Activated T-helper 2 cell treated with anti-CD3 and anti-CD28 coated beads, Interferon-gamma antibody, Interleukin-2, Interleukin-4, amounts not matched to agents 10 μg/mL and 5 μg/mL and 100 μg/mL, durations not matched to agents 14 hours and 24 hours and 36 hours (primary cell): ENCODE measurements at regions not wholly inside any gene's neighbourhood (a gene's known extent, or its start where the extent isn't known, plus 50 kb on each side); places are given as distances from the start of the nearest gene placed in this dataset.
"Not testable (repeated sequence)": the region's sequence is repeated elsewhere in the genome, so short reads cannot be mapped to it uniquely, and the experiment has no call there.

ENCODE experiments used
- DNase-seq: peaks from one replicate; pipeline ENCODE4 v3.0.0; 2021; ENCODE audit warnings: low spot score
- H3K27ac Mint-ChIP-seq: one replicate; pipeline ENCODE4 v1.8.0; 2021; ENCODE audit warnings: mixed read lengths
- H3K27me3 Mint-ChIP-seq: one replicate; pipeline ENCODE4 v1.8.0; 2021; ENCODE audit warnings: low read depth, mixed read lengths
- H3K36me3 Mint-ChIP-seq: one replicate; pipeline ENCODE4 v1.8.0; 2021; ENCODE audit warnings: low read depth, mixed read lengths
- H3K4me1 Mint-ChIP-seq: one replicate; pipeline ENCODE4 v1.8.0; 2021; ENCODE audit warnings: low read depth, mixed read lengths
- H3K4me3 Mint-ChIP-seq: one replicate; pipeline ENCODE4 v1.8.0; 2021; ENCODE audit warnings: low read depth, mild to moderate bottlenecking, moderate library complexity, mixed read lengths
- H3K9me3 Mint-ChIP-seq: one replicate; pipeline ENCODE4 v1.8.0; 2021; ENCODE audit warnings: mixed read lengths
- intact Hi-C: fragments of 100-400 bp; cut with micrococcal nuclease; formaldehyde crosslinking; loops from one replicate; pipeline ENCODE4 v1.15.1; 2023

GRCh38 chr1:148377992-148378391 is 105.1 kb downstream of the PPIAL4G start:
- DNase-seq, H3K4me3 Mint-ChIP-seq, H3K36me3 Mint-ChIP-seq, H3K27ac Mint-ChIP-seq, H3K9me3 Mint-ChIP-seq, H3K27me3 Mint-ChIP-seq: not testable (repeated sequence)
- peaks cover 11% of the 10 kb centered on the region for H3K4me1 Mint-ChIP-seq
- intact Hi-C loops = loop anchor here (10.0 kb wide), 1 partner anchor 147 kb away; no protein-coding TSS in a partner anchor

GRCh38 chr1:148377045-148377444 is 106.1 kb downstream of the PPIAL4G start:
- H3K4me1 Mint-ChIP-seq = peaks cover 20% of the 10 kb centered on the region
- H3K9me3 Mint-ChIP-seq, H3K27me3 Mint-ChIP-seq, H3K27ac Mint-ChIP-seq, H3K4me3 Mint-ChIP-seq, H3K36me3 Mint-ChIP-seq, DNase-seq: not testable (repeated sequence)
- intact Hi-C loops = loop anchor here (10.0 kb wide), 1 partner anchor 148 kb away; no protein-coding TSS in a partner anchor

GRCh38 chr1:148374101-148374500 is 109.0 kb downstream of the PPIAL4G start:
- H3K27me3 Mint-ChIP-seq = no peaks in the 10 kb centered on the region
- H3K9me3 Mint-ChIP-seq = no peaks in the 10 kb centered on the region
- H3K4me1 Mint-ChIP-seq = peaks cover 35% of the 10 kb centered on the region
- no peaks in the 10 kb centered on the region for H3K36me3 Mint-ChIP-seq
- peak overlapping the region; percentile 37 for H3K27ac Mint-ChIP-seq
- no peak overlapping the region for H3K4me3 Mint-ChIP-seq
- intact Hi-C loops = loop anchor here (10.0 kb wide), 1 partner anchor 151 kb away; no protein-coding TSS in a partner anchor
- no peak for DNase-seq

- H3K9me3 Mint-ChIP-seq = no peaks in the 10 kb centered on the region
- no peak for DNase-seq
- peaks cover 35% of the 10 kb centered on the region for H3K4me1 Mint-ChIP-seq
- no peaks in the 10 kb centered on the region for H3K27me3 Mint-ChIP-seq
- H3K36me3 Mint-ChIP-seq = no peaks in the 10 kb centered on the region
- intact Hi-C loops = loop anchor here (10.0 kb wide), 1 partner anchor 151 kb away; no protein-coding TSS in a partner anchor
- H3K27ac Mint-ChIP-seq = peak overlapping the region; percentile 97
- H3K4me3 Mint-ChIP-seq = peak overlapping the region; percentile 74
These were observed 109.7 kb downstream of the PPIAL4G start for GRCh38 chr1:148373192-148373925.

- H3K27me3 Mint-ChIP-seq = no peaks in the 10 kb centered on the region
- intact Hi-C loops = loop anchor here (10.0 kb wide), 1 partner anchor 152 kb away; no protein-coding TSS in a partner anchor
- peaks cover 35% of the 10 kb centered on the region for H3K4me1 Mint-ChIP-seq
- peak overlapping the region; percentile 97 for H3K27ac Mint-ChIP-seq
- no peaks in the 10 kb centered on the region for H3K36me3 Mint-ChIP-seq
- DNase-seq = peak; percentile 45
- peak overlapping the region; percentile 74 for H3K4me3 Mint-ChIP-seq
- H3K9me3 Mint-ChIP-seq = no peaks in the 10 kb centered on the region
These were observed 110.4 kb downstream of the PPIAL4G start for GRCh38 chr1:148372731-148373130.

GRCh38 chr1:148372051-148372726 is 110.9 kb downstream of the PPIAL4G start:
- not testable (repeated sequence) for H3K4me3 Mint-ChIP-seq, H3K27me3 Mint-ChIP-seq, DNase-seq, H3K9me3 Mint-ChIP-seq, H3K36me3 Mint-ChIP-seq
- intact Hi-C loops = loop anchor here (10.0 kb wide), 1 partner anchor 153 kb away; no protein-coding TSS in a partner anchor
- Mint-ChIP-seq H3K27ac (peak overlapping the region; percentile 97), H3K4me1 (peaks cover 35% of the 10 kb centered on the region)

GRCh38 chr1:148371551-148371994 is 111.5 kb downstream of the PPIAL4G start:
- H3K27ac Mint-ChIP-seq = peak overlapping the region; percentile 97
- not testable (repeated sequence) for H3K4me3 Mint-ChIP-seq, H3K9me3 Mint-ChIP-seq, H3K27me3 Mint-ChIP-seq, H3K36me3 Mint-ChIP-seq
- peaks cover 39% of the 10 kb centered on the region for H3K4me1 Mint-ChIP-seq
- peak; percentile 61 for DNase-seq
- intact Hi-C loops = loop anchor here (10.0 kb wide), 1 partner anchor 153 kb away; no protein-coding TSS in a partner anchor

- DNase-seq, H3K4me3 Mint-ChIP-seq, H3K27me3 Mint-ChIP-seq, H3K36me3 Mint-ChIP-seq, H3K27ac Mint-ChIP-seq, H3K9me3 Mint-ChIP-seq: not testable (repeated sequence)
- H3K4me1 Mint-ChIP-seq = peaks cover 38% of the 10 kb centered on the region
- intact Hi-C loops = loop anchor here (10.0 kb wide), 1 partner anchor 154 kb away; no protein-coding TSS in a partner anchor
These were observed 112.4 kb downstream of the PPIAL4G start for GRCh38 chr1:148370661-148371060.

- no peaks in the 10 kb centered on the region for H3K9me3 Mint-ChIP-seq
- intact Hi-C loops = no loop called here
- no peaks in the 10 kb centered on the region for H3K27me3 Mint-ChIP-seq
- no peaks in the 10 kb centered on the region for H3K36me3 Mint-ChIP-seq
- no peak overlapping the region for H3K27ac Mint-ChIP-seq
- H3K4me3 Mint-ChIP-seq = no peak overlapping the region
- peaks cover 52% of the 10 kb centered on the region for H3K4me1 Mint-ChIP-seq
- DNase-seq = no peak
These were observed 115.5 kb downstream of the PPIAL4G start for GRCh38 chr1:148367596-148367995.

- H3K36me3 Mint-ChIP-seq, DNase-seq, H3K9me3 Mint-ChIP-seq, H3K27ac Mint-ChIP-seq, H3K4me3 Mint-ChIP-seq, intact Hi-C loops, H3K27me3 Mint-ChIP-seq: not testable (repeated sequence)
- peaks cover 51% of the 10 kb centered on the region for H3K4me1 Mint-ChIP-seq
These were observed 116.9 kb downstream of the PPIAL4G start for GRCh38 chr1:148366136-148366753.

GRCh38 chr1:148365151-148365550 is 118.0 kb downstream of the PPIAL4G start:
- H3K4me3 Mint-ChIP-seq, H3K27ac Mint-ChIP-seq, DNase-seq, H3K36me3 Mint-ChIP-seq, H3K9me3 Mint-ChIP-seq, intact Hi-C loops, H3K27me3 Mint-ChIP-seq: not testable (repeated sequence)
- peaks cover 45% of the 10 kb centered on the region for H3K4me1 Mint-ChIP-seq

- H3K27me3 Mint-ChIP-seq, H3K9me3 Mint-ChIP-seq, H3K36me3 Mint-ChIP-seq, H3K27ac Mint-ChIP-seq, DNase-seq, H3K4me3 Mint-ChIP-seq, intact Hi-C loops: not testable (repeated sequence)
- peaks cover 45% of the 10 kb centered on the region for H3K4me1 Mint-ChIP-seq
These were observed 119.1 kb downstream of the PPIAL4G start for GRCh38 chr1:148363979-148364378.
